ENCODE measurements at regions not wholly inside any gene's neighbourhood (a gene's known extent, or its start where the extent isn't known, plus 50 kb on each side); places are given as distances from the start of the nearest gene placed in this dataset.

DNA sequence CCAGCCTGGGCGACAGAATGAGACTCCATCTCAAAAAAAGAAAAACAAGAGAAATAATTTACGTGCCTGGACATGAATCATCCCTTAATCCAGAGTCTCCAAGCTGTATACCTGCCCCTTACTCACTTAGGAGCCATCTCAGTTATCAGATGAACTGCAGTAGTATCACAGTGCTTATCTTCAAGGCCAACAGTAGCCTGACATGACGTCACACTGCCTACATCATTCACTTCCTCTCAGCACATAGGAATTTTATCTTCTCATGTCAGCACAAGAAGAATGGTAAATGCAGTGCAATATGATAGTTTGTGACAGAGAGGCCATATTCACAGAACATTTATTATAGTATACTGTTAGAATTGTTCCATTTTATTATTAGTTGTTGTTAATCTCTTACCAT, 216.6 kb downstream of the SS18 start:
- no TSS peak for BruUV-seq (replicated peaks)
- H3K4me3 ChIP-seq (ENCODE audit: insufficient read depth, low read depth, low read length), result no peak overlapping the region
- H3K23ac ChIP-seq (ENCODE audit: low read depth, low read length), result no peak overlapping the region
- peaks cover 4% of the 10 kb centered on the region for H3K27me3 ChIP-seq (ENCODE audit: control insufficient read depth, insufficient read depth, low read length)
- ChIA-PET POLR2A (ENCODE audit: unreplicated experiment) (no interaction called here), CTCF (no interaction called here)
- no peak for ATAC-seq (ENCODE audit: low read depth)
- DNase-seq, result peak; percentile 23
- no peaks in the 10 kb centered on the region for H3K36me3 ChIP-seq (ENCODE audit: control insufficient read depth, insufficient read depth, low read length)
- no peak overlapping the region for H2AFZ ChIP-seq (replicated peaks; ENCODE audit: low read length, poor library complexity)
- no peak overlapping the region for H2BK15ac ChIP-seq (ENCODE audit: low read depth, low read length)
- WGBS, 2 experiments (ENCODE audit: extremely low coverage in 2 of 2, insufficient read length in 1 of 2), result 80% methylated on average over 1 of the region's 3 CpGs; no CpG with 5 or more reads in 1 of the 2 experiments
- H3K14ac ChIP-seq (replicated peaks; ENCODE audit: low read depth, low read length), result no peak overlapping the region
- H2BK120ac ChIP-seq (ENCODE audit: low read depth, low read length), result no peak overlapping the region
- dilution Hi-C loops (cut with HindIII; ENCODE audit: low sequenced_read_pairs, unreplicated experiment) (no loop called here), in situ Hi-C loops (cut with MboI; ENCODE audit: low sequenced_read_pairs) (no loop called here), intact Hi-C loops (cut with micrococcal nuclease) (no loop called here)
- H2AK5ac ChIP-seq (ENCODE audit: low read depth, low read length), result no peak overlapping the region
- no peaks in the 10 kb centered on the region; the same call in 1 of the 2 replicates for H3K4me1 ChIP-seq (ENCODE audit: control insufficient read depth, insufficient read depth, low read length)
- H3K9me1 ChIP-seq (ENCODE audit: insufficient read depth, low read length), result no peaks in the 10 kb centered on the region
- no peak overlapping the region for H4K5ac ChIP-seq (ENCODE audit: low read depth, low read length)
- H2BK5ac ChIP-seq (ENCODE audit: low read depth, low read length, poor library complexity, severe bottlenecking), result no peak overlapping the region
- no peaks in the 10 kb centered on the region for H4K20me1 ChIP-seq (ENCODE audit: insufficient read depth, low read length)
- peaks cover 2% of the 10 kb centered on the region; the same call in 1 of the 2 replicates for H3K9me3 ChIP-seq (ENCODE audit: control insufficient read depth, insufficient read depth, low read length)
- H3K9ac ChIP-seq (ENCODE audit: low read depth, low read length), result no peak overlapping the region
- no peak overlapping the region for H3K27ac ChIP-seq (ENCODE audit: insufficient read depth, low read length)
- no peak overlapping the region for H3K56ac ChIP-seq (ENCODE audit: extremely low read depth, insufficient read depth, low read length)
- H4K91ac ChIP-seq (ENCODE audit: insufficient read depth, low read depth, low read length), result no peak overlapping the region
- no peak for TF ChIP-seq RCOR1 (IDR thresholded peaks at IDR 0.05; ENCODE audit: insufficient replicate concordance, low read length)
- TF ChIP-seq RAD21 (IDR thresholded peaks at IDR 0.05; ENCODE audit: low read length), result no peak
- TF ChIP-seq, protein P1, sequence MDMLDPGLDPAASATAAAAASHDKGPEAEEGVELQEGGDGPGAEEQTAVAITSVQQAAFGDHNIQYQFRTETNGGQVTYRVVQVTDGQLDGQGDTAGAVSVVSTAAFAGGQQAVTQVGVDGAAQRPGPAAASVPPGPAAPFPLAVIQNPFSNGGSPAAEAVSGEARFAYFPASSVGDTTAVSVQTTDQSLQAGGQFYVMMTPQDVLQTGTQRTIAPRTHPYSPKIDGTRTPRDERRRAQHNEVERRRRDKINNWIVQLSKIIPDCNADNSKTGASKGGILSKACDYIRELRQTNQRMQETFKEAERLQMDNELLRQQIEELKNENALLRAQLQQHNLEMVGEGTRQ (IDR thresholded peaks at IDR 0.05; ENCODE audit: low read depth, low read length), result no peak
- TF ChIP-seq MAFK (IDR thresholded peaks at IDR 0.05; ENCODE audit: low read depth, low read length), result no peak
- no peak for TF ChIP-seq NFE2L2 (IDR thresholded peaks at IDR 0.05; ENCODE audit: low read depth, low read length)
- H3K79me1 ChIP-seq (ENCODE audit: low read depth in 1 of 2, low read length in 2 of 2), result no peaks in the 10 kb centered on the region
- H3K4me2 ChIP-seq (ENCODE audit: low read depth, low read length), result no peak overlapping the region
- no peak overlapping the region for H2BK20ac ChIP-seq (ENCODE audit: low read depth, low read length)
- no peak overlapping the region for H3K4ac ChIP-seq (ENCODE audit: low read depth, low read length)
- H2AK9ac ChIP-seq (replicated peaks; ENCODE audit: low read depth, low read length, poor library complexity), result no peak overlapping the region
- no peak overlapping the region for H4K8ac ChIP-seq (ENCODE audit: low read depth in 2 of 2, low read length in 2 of 2)
- no peak overlapping the region for H3K18ac ChIP-seq (ENCODE audit: low read depth, low read length)

All from IMR-90 (cell line).